CD4-positive, alpha-beta T cell (primary cell): ENCODE measurements at regions not wholly inside any gene's neighbourhood (a gene's known extent, or its start where the extent isn't known, plus 50 kb on each side); places are given as distances from the start of the nearest gene placed in this dataset.

ENCODE experiments used
- ATAC-seq: fragments of 200-7000 bp; cut with Tn5 transposase; one replicate; pipeline ENCODE4 v1.10.0; 2022; ENCODE audit warnings: mild to moderate bottlenecking; ENCODE audit not compliant: poor library complexity
- CTCF ChIA-PET: fragments of 350-600 bp; sonication (Branson Sonifier 250); formaldehyde crosslinking; loops from one replicate; lab custom pipeline; 2021; ENCODE audit warnings: antibody characterized with exemption, inconsistent platforms; lab: Charles Lee
- POLR2A ChIA-PET: fragments of 350-600 bp; sonication (Branson Sonifier 250); formaldehyde crosslinking; loops from one replicate; lab custom pipeline; 2021; ENCODE audit warnings: antibody characterized with exemption, inconsistent platforms; lab: Charles Lee
- DNase-seq, 14 experiments: peaks; one replicate each; pipeline ENCODE4 v3.0.0-alpha.2; 2013 to 2020; ENCODE audit warnings: mixed read lengths in 2 of 14
- H3K27ac ChIP-seq, 2 donors: one replicate each; pipeline versions ENCODE4 v1.5.1 to v1.7.0; 2013; ENCODE audit warnings: low read length in 2 of 2, low read depth in 1 of 2, mild to moderate bottlenecking in 1 of 2
- H3K27me3 ChIP-seq, 2 experiments: 1 replicate in 1 of 2; 2 replicates in 1 of 2; pipeline versions ENCODE4 v1.6.1 to v1.7.0; 2013; ENCODE audit warnings: low read length in 2 of 2, control low read depth in 1 of 2, mild to moderate bottlenecking in 1 of 2, moderate library complexity in 1 of 2; ENCODE audit not compliant: insufficient read depth in 2 of 2, control insufficient read depth in 1 of 2
- H3K36me3 ChIP-seq: one replicate; pipeline ENCODE4 v1.6.1; 2013; ENCODE audit warnings: low read length, control low read depth; ENCODE audit not compliant: insufficient read depth
- H3K4me1 ChIP-seq: one replicate; pipeline ENCODE4 v1.6.1; 2013; ENCODE audit warnings: low read length, control low read depth; ENCODE audit not compliant: insufficient read depth
- H3K4me3 ChIP-seq: one replicate; pipeline ENCODE4 v1.5.1; 2013; ENCODE audit warnings: mild to moderate bottlenecking, low read length, moderate library complexity
- H3K9me3 ChIP-seq, 2 experiments: 1 replicate in 1 of 2; 2 replicates in 1 of 2; pipeline versions ENCODE4 v1.6.1 to v1.7.0; 2013; ENCODE audit warnings: low read length in 2 of 2, mild to moderate bottlenecking in 2 of 2, control low read depth in 1 of 2, moderate library complexity in 1 of 2; ENCODE audit not compliant: control insufficient read depth in 1 of 2, insufficient read depth in 1 of 2
- H3K27ac Mint-ChIP-seq: one replicate; pipeline ENCODE4 v1.8.0; 2020; ENCODE audit warnings: mixed read lengths
- H3K27me3 Mint-ChIP-seq: one replicate; pipeline ENCODE4 v1.8.0; 2021; ENCODE audit warnings: mixed read lengths
- H3K36me3 Mint-ChIP-seq: one replicate; pipeline ENCODE4 v1.8.0; 2021; ENCODE audit warnings: low read depth, mixed read lengths
- H3K4me1 Mint-ChIP-seq: one replicate; pipeline ENCODE4 v1.8.0; 2021; ENCODE audit warnings: low read depth, mixed read lengths
- H3K4me3 Mint-ChIP-seq: one replicate; pipeline ENCODE4 v1.8.0; 2020; ENCODE audit warnings: mild to moderate bottlenecking, mixed read lengths
- H3K9me3 Mint-ChIP-seq: one replicate; pipeline ENCODE4 v1.8.0; 2020; ENCODE audit warnings: mixed read lengths
- CTCF ChIP-seq: fragments of 200-600 bp; IDR thresholded peaks from one replicate; pipeline ENCODE4 v1.8.0; 2022; ENCODE audit warnings: antibody characterized with exemption, mild to moderate bottlenecking
- intact Hi-C, 2 experiments: fragments of 100-400 bp; cut with DNase I in 1 of 2; cut with micrococcal nuclease in 1 of 2; formaldehyde crosslinking; loops; one replicate each; pipeline versions ENCODE4 v1.15.1 to v1.9.0; 2023 to 2025; cut with DNase I, micrococcal nuclease

GRCh38 chr19:28126135-28126898 is 1086.6 kb downstream of the UQCRFS1 start:
- POLR2A ChIA-PET = no interaction called here
- peaks cover 14% of the 10 kb centered on the region for H3K9me3 Mint-ChIP-seq
- no peaks in the 10 kb centered on the region for H3K9me3 ChIP-seq

GRCh38 chr19:28122734-28123133 is 1090.2 kb downstream of the UQCRFS1 start:
- H3K27ac Mint-ChIP-seq = no peak overlapping the region
- Histone ChIP-seq H3K4me1 (no peaks in the 10 kb centered on the region), H3K27me3 (no peaks in the 10 kb centered on the region), H3K9me3 (no peaks in the 10 kb centered on the region), H3K36me3 (no peaks in the 10 kb centered on the region), H3K27ac (no peak overlapping the region), H3K4me3 (no peak overlapping the region)
- ChIA-PET CTCF (no interaction called here), POLR2A (interaction anchor here (0.8 kb wide), 1 partner anchor 20 kb away, joined by 3 read pairs; no protein-coding TSS in a partner anchor)
- DNase-seq = no peak
- TF ChIP-seq CTCF = no peak
- intact Hi-C loops = no loop called here
- no peak overlapping the region for H3K4me3 Mint-ChIP-seq
- no peaks in the 10 kb centered on the region for H3K4me1 Mint-ChIP-seq
- H3K36me3 Mint-ChIP-seq = no peaks in the 10 kb centered on the region
- peaks cover 8% of the 10 kb centered on the region for H3K9me3 Mint-ChIP-seq
- ATAC-seq = no peak
- no peaks in the 10 kb centered on the region for H3K27me3 Mint-ChIP-seq

More at GRCh38 chr19:28126135-28126898, 1086.6 kb downstream of the UQCRFS1 start:
- intact Hi-C loops = no loop called here
- Mint-ChIP-seq H3K36me3 (no peaks in the 10 kb centered on the region), H3K4me1 (no peaks in the 10 kb centered on the region), H3K27me3 (no peaks in the 10 kb centered on the region), H3K4me3 (no peak overlapping the region), H3K27ac (no peak overlapping the region)
- DNase-seq (no peak), ATAC-seq (no peak)
- Histone ChIP-seq H3K27ac (no peak overlapping the region), H3K4me3 (no peak overlapping the region), H3K27me3 (no peaks in the 10 kb centered on the region), H3K4me1 (no peaks in the 10 kb centered on the region), H3K36me3 (no peaks in the 10 kb centered on the region)
- no peak for TF ChIP-seq CTCF
- CTCF ChIA-PET = no interaction called here

GRCh38 chr19:28118235-28118634 is 1094.7 kb downstream of the UQCRFS1 start:
- Mint-ChIP-seq H3K27ac (no peak overlapping the region), H3K4me3 (no peak overlapping the region), H3K36me3 (no peaks in the 10 kb centered on the region), H3K9me3 (peaks cover 11% of the 10 kb centered on the region), H3K4me1 (no peaks in the 10 kb centered on the region), H3K27me3 (no peaks in the 10 kb centered on the region)
- peaks cover 3 to 4% of the 10 kb centered on the region in 2 experiments for H3K9me3 ChIP-seq
- no peaks in the 10 kb centered on the region for H3K27me3 ChIP-seq
- no peaks in the 10 kb centered on the region for H3K36me3 ChIP-seq
- TF ChIP-seq CTCF = no peak
- no peaks in the 10 kb centered on the region for H3K4me1 ChIP-seq
- intact Hi-C loops = no loop called here
- H3K27ac ChIP-seq = no peak overlapping the region
- no peak for ATAC-seq
- no peak overlapping the region for H3K4me3 ChIP-seq
- DNase-seq = no peak
- CTCF ChIA-PET = no interaction called here
- POLR2A ChIA-PET = no interaction called here
